ENCODE measurements at regions not wholly inside any gene's neighbourhood (a gene's known extent, or its start where the extent isn't known, plus 50 kb on each side); places are given as distances from the start of the nearest gene placed in this dataset.

DNA sequence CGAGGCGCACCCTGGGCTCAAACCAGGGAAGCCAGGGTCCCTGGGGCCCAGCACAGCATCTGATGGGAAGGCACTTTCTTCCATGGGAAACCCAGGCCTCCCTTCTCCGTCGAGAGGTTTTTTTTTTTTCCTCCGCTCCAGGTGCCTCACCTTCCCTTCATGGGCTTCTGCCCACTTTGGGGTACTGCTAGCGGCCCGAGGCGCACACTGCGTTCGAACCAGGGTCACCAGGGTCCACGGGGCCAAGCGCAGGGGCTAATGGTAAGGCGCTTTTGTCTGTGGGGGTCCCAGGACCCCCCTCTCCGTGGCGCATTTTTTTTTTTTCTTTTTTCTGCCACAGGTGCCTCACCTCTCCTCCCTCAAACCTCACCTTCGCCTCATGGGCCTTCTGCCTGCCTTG lies 1571.3 kb downstream of the TSPY10 start:
- TF ChIP-seq, protein P1, sequence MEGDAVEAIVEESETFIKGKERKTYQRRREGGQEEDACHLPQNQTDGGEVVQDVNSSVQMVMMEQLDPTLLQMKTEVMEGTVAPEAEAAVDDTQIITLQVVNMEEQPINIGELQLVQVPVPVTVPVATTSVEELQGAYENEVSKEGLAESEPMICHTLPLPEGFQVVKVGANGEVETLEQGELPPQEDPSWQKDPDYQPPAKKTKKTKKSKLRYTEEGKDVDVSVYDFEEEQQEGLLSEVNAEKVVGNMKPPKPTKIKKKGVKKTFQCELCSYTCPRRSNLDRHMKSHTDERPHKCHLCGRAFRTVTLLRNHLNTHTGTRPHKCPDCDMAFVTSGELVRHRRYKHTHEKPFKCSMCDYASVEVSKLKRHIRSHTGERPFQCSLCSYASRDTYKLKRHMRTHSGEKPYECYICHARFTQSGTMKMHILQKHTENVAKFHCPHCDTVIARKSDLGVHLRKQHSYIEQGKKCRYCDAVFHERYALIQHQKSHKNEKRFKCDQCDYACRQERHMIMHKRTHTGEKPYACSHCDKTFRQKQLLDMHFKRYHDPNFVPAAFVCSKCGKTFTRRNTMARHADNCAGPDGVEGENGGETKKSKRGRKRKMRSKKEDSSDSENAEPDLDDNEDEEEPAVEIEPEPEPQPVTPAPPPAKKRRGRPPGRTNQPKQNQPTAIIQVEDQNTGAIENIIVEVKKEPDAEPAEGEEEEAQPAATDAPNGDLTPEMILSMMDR (IDR thresholded peaks at IDR 0.05 in 4 of 5, conservative IDR thresholded peaks at IDR 0.05 in 1 of 5), result no peak
- TF ChIP-seq POLR2A (IDR thresholded peaks at IDR 0.05), result no peak
